Vagina (tissue), 2 donors: ENCODE measurements at regions not wholly inside any gene's neighbourhood (a gene's known extent, or its start where the extent isn't known, plus 50 kb on each side); places are given as distances from the start of the nearest gene placed in this dataset.
"Not testable (repeated sequence)": the region's sequence is repeated elsewhere in the genome, so short reads cannot be mapped to it uniquely, and the experiment has no call there.

Source experiments
- DNase-seq, 2 donors: peaks; one replicate each; pipeline ENCODE4 v3.0.0-alpha.2; 2017; ENCODE audit errors: extremely low spot score in 2 of 2
- H3K27ac ChIP-seq: fragments of 200-600 bp; sonication (generic); one replicate; pipeline ENCODE4 v1.5.1; 2019
- H3K27me3 ChIP-seq: fragments of 200-600 bp; sonication (generic); one replicate; pipeline ENCODE4 v1.5.1; 2019
- H3K36me3 ChIP-seq, 2 donors: fragments of 200-600 bp; sonication (generic); one replicate each; pipeline ENCODE4 v1.5.1; 2017 to 2019
- H3K4me1 ChIP-seq: fragments of 200-600 bp; sonication (generic); one replicate; pipeline ENCODE4 v1.5.1; 2019
- H3K4me3 ChIP-seq, 2 donors: fragments of 200-600 bp; sonication (generic); 1 replicate in 1 of 2; 2 replicates in 1 of 2; pipeline ENCODE4 v1.5.1; 2016 to 2019
- H3K9me3 ChIP-seq: fragments of 200-600 bp; sonication (generic); one replicate; pipeline ENCODE4 v1.5.1; 2019
- CTCF ChIP-seq, 3 experiments: fragments of 450-650 bp in 2 of 3; fragments of 200-600 bp in 1 of 3; sonication (generic) in 1 of 3; IDR thresholded peaks; one replicate each; pipeline ENCODE4 v1.5.1; 2017 to 2019; ENCODE audit warnings: antibody characterized with exemption in 3 of 3, mild to moderate bottlenecking in 2 of 3, moderate library complexity in 2 of 3
- POLR2A ChIP-seq, 2 donors: fragments of 450-650 bp; IDR thresholded peaks; one replicate each; pipeline ENCODE4 v1.6.1; 2017; ENCODE audit warnings: antibody characterized with exemption in 2 of 2, mild to moderate bottlenecking in 2 of 2, moderate library complexity in 2 of 2
- POLR2AphosphoS5 ChIP-seq, 2 donors: sonication (generic); formaldehyde crosslinking; IDR thresholded peaks; one replicate each; pipeline ENCODE4 v1.9.0; 2017; ENCODE audit warnings: antibody characterized with exemption in 2 of 2, mild to moderate bottlenecking in 2 of 2, low read depth in 1 of 2; ENCODE audit not compliant: insufficient read depth in 1 of 2
- intact Hi-C: fragments of 100-400 bp; cut with DNase I; formaldehyde crosslinking; loops from one replicate; pipeline ENCODE4 v1.15.1; 2023

GRCh38 chr3:87793337-87793877 lies 265.4 kb downstream of the CGGBP1 start:
- intact Hi-C loops = no loop called here
- Histone ChIP-seq H3K27me3 (no peaks in the 10 kb centered on the region), H3K9me3 (no peaks in the 10 kb centered on the region), H3K36me3 (no peaks in the 10 kb centered on the region), H3K27ac (peak overlapping the region; percentile 43), H3K4me3 (peak overlapping the region; percentile 35 to 55), H3K4me1 (peaks cover 13% of the 10 kb centered on the region)
- no peak for DNase-seq
- TF ChIP-seq POLR2A (IDR thresholded peaks at IDR 0.05) = no peak
- no peak for TF ChIP-seq CTCF (IDR thresholded peaks at IDR 0.05)
- no peak for TF ChIP-seq POLR2AphosphoS5 (IDR thresholded peaks at IDR 0.05; ENCODE audit: insufficient read depth in 1 of 2, low read depth in 1 of 2)

GRCh38 chr3:87792534-87793336 lies 266.1 kb downstream of the CGGBP1 start, which contains the start of gene HTR1F:
Gene HTR1F (plus strand): TSS chr3:87792706.
- no peaks in the 10 kb centered on the region for H3K9me3 ChIP-seq
- no peaks in the 10 kb centered on the region for H3K36me3 ChIP-seq
- intact Hi-C loops = no loop called here
- no peaks in the 10 kb centered on the region for H3K27me3 ChIP-seq
- DNase-seq = no peak
- peaks cover 13% of the 10 kb centered on the region for H3K4me1 ChIP-seq
- H3K27ac ChIP-seq = peak within 1 kb of the TSS; percentile 43
- TF ChIP-seq POLR2A (IDR thresholded peaks at IDR 0.05) = no peak
- TF ChIP-seq CTCF (IDR thresholded peaks at IDR 0.05) = no peak
- no peak for TF ChIP-seq POLR2AphosphoS5 (IDR thresholded peaks at IDR 0.05; ENCODE audit: insufficient read depth in 1 of 2, low read depth in 1 of 2)
- peak within 1 kb of the TSS; percentile 35 to 55 for H3K4me3 ChIP-seq

GRCh38 chr3:87792198-87792533 lies 266.6 kb downstream of the CGGBP1 start:
- H3K4me1 ChIP-seq = peaks cover 13% of the 10 kb centered on the region
- H3K36me3 ChIP-seq = no peaks in the 10 kb centered on the region
- peak overlapping the region; percentile 35 to 55 for H3K4me3 ChIP-seq
- no peak for DNase-seq
- peak overlapping the region; percentile 43 for H3K27ac ChIP-seq
- no peak for TF ChIP-seq CTCF (IDR thresholded peaks at IDR 0.05)
- intact Hi-C loops = no loop called here
- no peaks in the 10 kb centered on the region for H3K9me3 ChIP-seq
- H3K27me3 ChIP-seq = no peaks in the 10 kb centered on the region

- no peaks in the 10 kb centered on the region for H3K27me3 ChIP-seq
- TF ChIP-seq POLR2AphosphoS5 (IDR thresholded peaks at IDR 0.05; ENCODE audit: insufficient read depth in 1 of 2, low read depth in 1 of 2) (no peak), CTCF (IDR thresholded peaks at IDR 0.05) (no peak)
- no peak overlapping the region for H3K4me3 ChIP-seq
- intact Hi-C loops = no loop called here
- no peaks in the 10 kb centered on the region for H3K36me3 ChIP-seq
- DNase-seq = no peak
- no peaks in the 10 kb centered on the region for H3K9me3 ChIP-seq
- peaks cover 13% of the 10 kb centered on the region for H3K4me1 ChIP-seq
- H3K27ac ChIP-seq = no peak overlapping the region
These were observed 267.4 kb downstream of the CGGBP1 start for GRCh38 chr3:87791248-87792027.

GRCh38 chr3:87789049-87789448 lies 269.8 kb downstream of the CGGBP1 start:
- H3K36me3 ChIP-seq, H3K4me3 ChIP-seq, intact Hi-C loops, H3K27ac ChIP-seq, DNase-seq, H3K27me3 ChIP-seq, H3K9me3 ChIP-seq: not testable (repeated sequence)
- peaks cover 13% of the 10 kb centered on the region for H3K4me1 ChIP-seq
